Heart right ventricle (tissue), 16 donors: ENCODE measurements at regions not wholly inside any gene's neighbourhood (a gene's known extent, or its start where the extent isn't known, plus 50 kb on each side); places are given as distances from the start of the nearest gene placed in this dataset.

Source experiments
- ATAC-seq, 8 donors: fragments of 200-7000 bp; cut with Tn5 transposase; one replicate each; pipeline ENCODE4 v1.9.1; 2020; ENCODE audit warnings: mild to moderate bottlenecking in 8 of 8, moderate library complexity in 8 of 8, moderate number of reproducible peaks in 1 of 8
- DNase-seq, 2 donors: peaks; one replicate each; pipeline ENCODE4 v3.0.0-alpha.2; 2020
- H3K27ac ChIP-seq, 10 donors: fragments of 200-600 bp; sonication (generic) in 2 of 10; one replicate each; pipeline versions ENCODE4 v1.5.0 to v1.8.0; 2020 to 2022; ENCODE audit warnings: mild to moderate bottlenecking in 3 of 10
- H3K27me3 ChIP-seq, 7 donors: fragments of 200-600 bp; one replicate each; pipeline ENCODE4 v1.8.0; 2021 to 2022; ENCODE audit warnings: mild to moderate bottlenecking in 2 of 7
- H3K36me3 ChIP-seq, 9 donors: fragments of 200-600 bp; sonication (generic) in 1 of 9; one replicate each; pipeline versions ENCODE4 v1.5.0 to v1.8.0; 2020 to 2022; ENCODE audit warnings: mild to moderate bottlenecking in 2 of 9
- H3K4me1 ChIP-seq, 9 donors: fragments of 200-600 bp; sonication (generic) in 1 of 9; one replicate each; pipeline versions ENCODE4 v1.5.0 to v1.8.0; 2020 to 2022; ENCODE audit warnings: mild to moderate bottlenecking in 4 of 9
- H3K4me3 ChIP-seq, 10 donors: fragments of 200-600 bp; sonication (generic) in 2 of 10; one replicate each; pipeline versions ENCODE4 v1.5.0 to v1.8.0; 2020 to 2022; ENCODE audit warnings: mild to moderate bottlenecking in 7 of 10, moderate library complexity in 2 of 10
- H3K9me3 ChIP-seq, 11 donors: fragments of 200-600 bp in 10 of 11; sonication (generic) in 2 of 11; one replicate each; pipeline versions ENCODE4 v1.5.0 to v1.8.0; 2013 to 2022; ENCODE audit warnings: mild to moderate bottlenecking in 2 of 11, control low read depth in 1 of 11, moderate library complexity in 1 of 11
- WGBS, 2 donors: extraction: QIAGEN DNeasy Blood & Tissue Kit; methylation state at CpG; one replicate each; pipeline ENCODE4 v1.1.7; 2013; ENCODE audit warnings: inconsistent platforms in 1 of 2; 5-methylcytosine and 5-hydroxymethylcytosine counted together
- intact Hi-C, 10 donors: fragments of 100-400 bp; cut with DNase I; formaldehyde crosslinking; loops; one replicate each; pipeline versions ENCODE4 v1.11.1 to v1.14.2; 2022
- TF ChIP-seq, protein P1 (sequence below), 9 donors: fragments of 200-600 bp; sonication (generic) in 2 of 9; IDR thresholded peaks; one replicate each; pipeline versions ENCODE4 v1.5.0 to v1.8.0; 2021 to 2022; ENCODE audit warnings: antibody characterized with exemption in 9 of 9, mild to moderate bottlenecking in 5 of 9, moderate library complexity in 1 of 9
- donor health status: Arrhythmogenic right ventricular cardiomyopathy.
- donor health status: ischemic (EF 13 %, LVEDD 7.1; RV severe dilation, severe dysfunction).
- donor health status: healthy with polysubstance abuse.
- donor health status: DM: no; HTN: yes; CAD: no.
- donor health status: DM: no; HTN: no; CAD: no.
- donor health status: ischemic (EF 25% LVEDD 6.9; RV normal size, moderate dysfunction).
- donor health status: ischemic (EF 25% LVEDD 5.7; RV mildly dilated, moderate dysfunction).
- donor health status: healthy.
- donor health status: DM: yes; HTN: yes; CAD: no.
- donor health status: Ischemic cardiomyopathy.
- donor health status: ischemic (EF 35%, LVEDD 5.7; RV mildly dilated, moderate dysfunction).
- donor health status: nonischemic (EF 11% LVEDD 7.7; RV severe dilation, severe dysfunction).
- donor health status: DM: yes; HTN: yes; CAD: no.
- donor health status: PGD.
- donor health status: ischemic (EF 29% LVEDD 5.4; RV normal size, mild dysfunction).
- donor health status: nonischemic (EF 23%, LVEDD 6.1; RV moderate dilation, normal function).

DNA sequence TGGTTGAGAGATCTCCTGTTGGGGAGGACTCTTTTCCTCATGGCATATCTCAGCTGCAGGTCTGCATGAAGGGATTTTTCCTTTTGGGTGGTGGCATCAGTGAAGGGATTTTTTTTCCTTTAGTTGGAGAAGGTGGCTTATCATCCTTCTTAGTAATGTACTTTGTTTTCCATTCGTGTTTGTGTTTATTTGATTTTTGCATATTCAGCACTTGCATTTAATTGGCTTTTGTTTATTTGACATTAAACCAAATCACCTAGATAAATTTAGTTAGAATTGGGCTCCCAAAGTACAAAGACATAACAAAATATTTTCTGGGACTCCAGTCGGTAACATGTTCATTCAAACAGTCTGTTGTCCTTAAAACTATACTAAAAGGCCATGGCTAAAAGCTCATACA lies 56.2 kb upstream of the MANEA start:
- no peaks in the 10 kb centered on the region for H3K36me3 ChIP-seq
- 41 to 47% methylated on average over 2 of the region's 2 CpGs for WGBS, 2 donors
- no peak for DNase-seq

More for the DNA sequence above, 56.2 kb upstream of the MANEA start:
- intact Hi-C loops = no loop called here
- Histone ChIP-seq H3K9me3 (no peaks in the 10 kb centered on the region), H3K27ac (no peak overlapping the region), H3K4me3 (no peak overlapping the region), H3K27me3 (no peaks in the 10 kb centered on the region), H3K4me1 (no peaks in the 10 kb centered on the region)
- TF ChIP-seq, protein P1, sequence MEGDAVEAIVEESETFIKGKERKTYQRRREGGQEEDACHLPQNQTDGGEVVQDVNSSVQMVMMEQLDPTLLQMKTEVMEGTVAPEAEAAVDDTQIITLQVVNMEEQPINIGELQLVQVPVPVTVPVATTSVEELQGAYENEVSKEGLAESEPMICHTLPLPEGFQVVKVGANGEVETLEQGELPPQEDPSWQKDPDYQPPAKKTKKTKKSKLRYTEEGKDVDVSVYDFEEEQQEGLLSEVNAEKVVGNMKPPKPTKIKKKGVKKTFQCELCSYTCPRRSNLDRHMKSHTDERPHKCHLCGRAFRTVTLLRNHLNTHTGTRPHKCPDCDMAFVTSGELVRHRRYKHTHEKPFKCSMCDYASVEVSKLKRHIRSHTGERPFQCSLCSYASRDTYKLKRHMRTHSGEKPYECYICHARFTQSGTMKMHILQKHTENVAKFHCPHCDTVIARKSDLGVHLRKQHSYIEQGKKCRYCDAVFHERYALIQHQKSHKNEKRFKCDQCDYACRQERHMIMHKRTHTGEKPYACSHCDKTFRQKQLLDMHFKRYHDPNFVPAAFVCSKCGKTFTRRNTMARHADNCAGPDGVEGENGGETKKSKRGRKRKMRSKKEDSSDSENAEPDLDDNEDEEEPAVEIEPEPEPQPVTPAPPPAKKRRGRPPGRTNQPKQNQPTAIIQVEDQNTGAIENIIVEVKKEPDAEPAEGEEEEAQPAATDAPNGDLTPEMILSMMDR (IDR thresholded peaks at IDR 0.05) = no peak
- ATAC-seq = no peak
